HepG2 (cell line): ENCODE measurements at regions not wholly inside any gene's neighbourhood (a gene's known extent, or its start where the extent isn't known, plus 50 kb on each side); places are given as distances from the start of the nearest gene placed in this dataset.

ENCODE experiments used
- ATAC-seq: fragments of 200-7000 bp; cut with Tn5 transposase; 3 replicates; pipeline ENCODE4 v1.9.1; 2020; ENCODE audit warnings: mild to moderate bottlenecking, moderate library complexity
- BruUV-seq: library from RNA; stranded (reverse); fragments of 400-500 nt; replicated peaks from 2 replicates; lab custom pipeline; 2021; lab: Mats Ljungman, UMichigan
- CTCF ChIA-PET: fragments of 300-600 bp; formaldehyde crosslinking; extraction: SDS; loops from one replicate; lab custom pipeline; 2021; ENCODE audit warnings: low total read pairs, inconsistent platforms, low intra/inter-chr PET ratio; lab: Yijun Ruan, JAX
- POLR2A ChIA-PET: fragments of 350-600 bp; sonication (Branson Sonifier 250); formaldehyde crosslinking; loops from one replicate; lab custom pipeline; 2020; ENCODE audit warnings: antibody characterized with exemption, inconsistent platforms; lab: Yijun Ruan, JAX
- DNase-seq: peaks from one replicate; pipeline ENCODE4 v3.0.0-alpha.2; 2015; ENCODE audit warnings: low spot score
- FAIRE-seq: peaks from 3 replicates; lab custom pipeline; 2011; peaks lifted over from hg19 to GRCh38; lab: Jason Lieb, UNC
- H2AFZ ChIP-seq: one replicate; pipeline ENCODE4 v1.6.1; 2011; ENCODE audit warnings: low read length, inconsistent platforms
- H3K27ac ChIP-seq: fragments of 300-600 bp; 3 replicates; pipeline ENCODE4 v1.8.0; 2011; ENCODE audit warnings: mixed run types, mild to moderate bottlenecking, mixed read lengths, low read length, inconsistent platforms; ENCODE audit not compliant: insufficient read depth; ENCODE audit errors: extremely low read length
- H3K27me3 ChIP-seq, 2 experiments: fragments of 200-600 bp in 1 of 2; 2 replicates in 1 of 2; 3 replicates in 1 of 2; pipeline versions ENCODE4 v1.6.0 to v1.8.0; 2011; ENCODE audit warnings: low read length in 2 of 2, mild to moderate bottlenecking in 2 of 2, moderate library complexity in 2 of 2, inconsistent platforms in 1 of 2; ENCODE audit not compliant: insufficient read depth in 2 of 2, control insufficient read depth in 1 of 2
- H3K36me3 ChIP-seq, 2 experiments: fragments of 200-600 bp in 1 of 2; replicated peaks in 1 of 2; 2 replicates in 1 of 2; 3 replicates in 1 of 2; pipeline versions ENCODE4 v1.5.1 to v1.8.0; 2011; ENCODE audit warnings: low read length in 2 of 2, inconsistent platforms in 1 of 2; ENCODE audit not compliant: insufficient read depth in 2 of 2, control insufficient read depth in 1 of 2
- H3K4me1 ChIP-seq: 2 replicates; pipeline ENCODE4 v1.5.1; 2012; ENCODE audit warnings: low read length, inconsistent platforms; ENCODE audit not compliant: insufficient read depth
- H3K4me2 ChIP-seq: 2 replicates; pipeline ENCODE4 v1.6.0; 2011; ENCODE audit warnings: low read depth, low read length, inconsistent platforms
- H3K4me3 ChIP-seq, 3 experiments: fragments of 200-600 bp in 1 of 3; sonication (generic), shearing (Covaris generic) in 1 of 3; replicated peaks in 1 of 3; 2 replicates each; pipeline ENCODE4 v1.5.1; 2011 to 2016; ENCODE audit warnings: low read length in 3 of 3, inconsistent platforms in 2 of 3, low read depth in 2 of 3, mild to moderate bottlenecking in 2 of 3, control low read depth in 1 of 3, mixed read lengths in 1 of 3; ENCODE audit not compliant: insufficient read depth in 1 of 3
- H3K79me2 ChIP-seq: one replicate; pipeline ENCODE4 v1.6.1; 2011; ENCODE audit warnings: low read length, inconsistent platforms; ENCODE audit not compliant: insufficient read depth
- H3K9ac ChIP-seq: 2 replicates; pipeline ENCODE4 v1.6.0; 2011; ENCODE audit warnings: mild to moderate bottlenecking, low read depth, low read length, inconsistent platforms; ENCODE audit not compliant: insufficient read depth
- H3K9me3 ChIP-seq: 2 replicates; pipeline ENCODE4 v1.5.1; 2012; ENCODE audit warnings: mild to moderate bottlenecking, low read length
- H4K20me1 ChIP-seq: 2 replicates; pipeline ENCODE4 v1.6.0; 2011; ENCODE audit warnings: inconsistent platforms, mild to moderate bottlenecking, low read length, moderate library complexity; ENCODE audit not compliant: insufficient read depth
- FOXC1 ChIP-seq: sonication (generic); formaldehyde crosslinking; IDR thresholded peaks from 2 replicates; pipeline ENCODE4 v1.8.0; 2022; ENCODE audit warnings: mild to moderate bottlenecking, missing genetic modification reagents, borderline replicate concordance
- HOXA5 ChIP-seq: sonication (generic); formaldehyde crosslinking; IDR thresholded peaks from 2 replicates; pipeline ENCODE4 v1.4.0; 2020; ENCODE audit warnings: missing genetic modification reagents
- HOXA7 ChIP-seq: sonication (generic); formaldehyde crosslinking; IDR thresholded peaks from 2 replicates; pipeline ENCODE4 v1.8.1; 2022; ENCODE audit warnings: mild to moderate bottlenecking, missing genetic modification reagents, moderate library complexity
- MEF2D ChIP-seq: sonication (generic); formaldehyde crosslinking; IDR thresholded peaks from 2 replicates; pipeline ENCODE4 v1.5.1; 2020; ENCODE audit warnings: mild to moderate bottlenecking, missing genetic modification reagents
- SALL1 ChIP-seq: sonication (generic); formaldehyde crosslinking; IDR thresholded peaks from 2 replicates; pipeline ENCODE4 v1.8.0; 2022; ENCODE audit warnings: mild to moderate bottlenecking, missing genetic modification reagents
- STAG1 ChIP-seq: sonication (generic); formaldehyde crosslinking; IDR thresholded peaks from 2 replicates; pipeline ENCODE4 v1.4.0; 2020; ENCODE audit warnings: missing genetic modification reagents
- XRCC5 ChIP-seq: fragments of 200-400 bp; formaldehyde crosslinking; optimal IDR thresholded peaks from 2 replicates; pipeline ENCODE3; 2017; ENCODE audit warnings: mild to moderate bottlenecking, low read length
- ZNF230 ChIP-seq: sonication (generic); formaldehyde crosslinking; IDR thresholded peaks from 2 replicates; pipeline ENCODE4 v1.4.0; 2020; ENCODE audit warnings: mild to moderate bottlenecking, missing genetic modification reagents
- ZNF501 ChIP-seq: sonication (generic); formaldehyde crosslinking; IDR thresholded peaks from 2 replicates; pipeline ENCODE4 v1.5.1; 2020; ENCODE audit warnings: mild to moderate bottlenecking, moderate library complexity, missing genetic modification reagents
- WGBS: methylation state at CpG from one replicate; pipeline ENCODE4 v1.1.6; 2017; ENCODE audit warnings: low lambda C conversion rate; 5-methylcytosine and 5-hydroxymethylcytosine counted together
- in situ Hi-C: cut with HindIII; loops from 2 replicates; pipeline ENCODE4 v1.10.0; 2017; ENCODE audit warnings: low pct_unique_long_range_greater_than_20kb; ENCODE audit not compliant: extremely low pct_ligation_motif_present
- intact Hi-C: fragments of 100-400 bp; cut with micrococcal nuclease; formaldehyde crosslinking; loops from one replicate; pipeline ENCODE4 v1.10.0; 2022; ENCODE audit not compliant: unreplicated experiment

GRCh38 chr3:72241525-72241924 lies 456.6 kb upstream of the PROK2 start:
- intact Hi-C loops = no loop called here
- no peaks in the 10 kb centered on the region for H4K20me1 ChIP-seq
- no peak overlapping the region for H3K4me3 ChIP-seq
- H3K27ac ChIP-seq = no peak overlapping the region
- H3K79me2 ChIP-seq = no peaks in the 10 kb centered on the region
- ChIA-PET CTCF (no interaction called here), POLR2A (no interaction called here)
- peaks cover under 1 to 3% of the 10 kb centered on the region in 2 experiments; a peak in 2 of 5 replicates for H3K27me3 ChIP-seq
- no peaks in the 10 kb centered on the region for H3K4me1 ChIP-seq
- ATAC-seq = no peak
- TF ChIP-seq HOXA5 = no peak
- TF ChIP-seq STAG1 (CRISPR knock-in tag) = no peak
- no peak for TF ChIP-seq SALL1 (CRISPR knock-in tag)
- TF ChIP-seq ZNF230 = no peak
- no peak for TF ChIP-seq HOXA7
- in situ Hi-C loops = no loop called here
- DNase-seq = no peak
- no peak overlapping the region for H2AFZ ChIP-seq
- no peak for FAIRE-seq
- no peak overlapping the region for H3K9ac ChIP-seq
- no TSS peak for BruUV-seq
- 6% methylated on average over 1 of the region's 1 CpG for WGBS
- H3K36me3 ChIP-seq = no peaks in the 10 kb centered on the region
- H3K4me2 ChIP-seq = no peak overlapping the region
- no peaks in the 10 kb centered on the region for H3K9me3 ChIP-seq

- Histone ChIP-seq H3K9ac (no peak overlapping the region), H3K27ac (no peak overlapping the region), H3K27me3 (peaks cover 0 to 2% of the 10 kb centered on the region in 2 experiments; a peak in 1 of 5 replicates), H2AFZ (no peak overlapping the region), H3K36me3 (no peaks in the 10 kb centered on the region), H3K79me2 (no peaks in the 10 kb centered on the region), H4K20me1 (no peaks in the 10 kb centered on the region), H3K9me3 (no peaks in the 10 kb centered on the region), H3K4me3 (no peak overlapping the region), H3K4me1 (no peaks in the 10 kb centered on the region), H3K4me2 (no peak overlapping the region)
- intact Hi-C loops = no loop called here
- BruUV-seq = no TSS peak
- TF ChIP-seq FOXC1 (CRISPR knock-in tag) = no peak
- no peak for TF ChIP-seq ZNF501
- TF ChIP-seq MEF2D (CRISPR knock-in tag) = no peak
- no peak for TF ChIP-seq XRCC5
- DNase-seq (no peak), ATAC-seq (no peak), FAIRE-seq (no peak)
- 26% methylated on average over 4 of the region's 4 CpGs for WGBS
- POLR2A ChIA-PET = no interaction called here
- in situ Hi-C loops = no loop called here
- CTCF ChIA-PET = no interaction called here
Measured at GRCh38 chr3:72240531-72240930, 455.6 kb upstream of the PROK2 start.
